GM18498 (cell line): ENCODE measurements at regions not wholly inside any gene's neighbourhood (a gene's known extent, or its start where the extent isn't known, plus 50 kb on each side); places are given as distances from the start of the nearest gene placed in this dataset.

ENCODE experiments used
- ATAC-seq: cut with Tn5 transposase; IDR thresholded peaks from one replicate; pipeline ENCODE4 v1.9.1; 2021; ENCODE audit warnings: mild to moderate bottlenecking, moderate library complexity; ENCODE audit not compliant: unreplicated experiment

DNA sequence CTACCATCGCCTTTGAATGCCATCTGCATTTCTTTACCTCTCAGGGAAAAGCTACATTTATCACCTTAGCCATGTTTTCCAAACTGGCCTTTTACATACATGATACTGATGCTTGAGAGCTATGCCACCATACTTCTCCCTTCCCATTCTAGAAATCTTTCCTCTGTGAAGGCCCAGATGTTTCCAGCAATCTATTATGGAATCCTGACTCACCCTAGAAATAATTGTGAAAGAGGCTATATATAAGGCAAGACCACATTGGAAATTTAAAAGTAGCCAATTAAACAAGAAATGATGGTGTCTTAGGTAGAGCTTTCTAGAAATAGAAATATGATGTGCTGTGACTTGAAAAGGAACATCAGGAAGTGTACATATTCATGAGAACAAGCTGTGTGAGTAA is 389.7 kb downstream of the INHBA start:
- no peak for ATAC-seq

DNA sequence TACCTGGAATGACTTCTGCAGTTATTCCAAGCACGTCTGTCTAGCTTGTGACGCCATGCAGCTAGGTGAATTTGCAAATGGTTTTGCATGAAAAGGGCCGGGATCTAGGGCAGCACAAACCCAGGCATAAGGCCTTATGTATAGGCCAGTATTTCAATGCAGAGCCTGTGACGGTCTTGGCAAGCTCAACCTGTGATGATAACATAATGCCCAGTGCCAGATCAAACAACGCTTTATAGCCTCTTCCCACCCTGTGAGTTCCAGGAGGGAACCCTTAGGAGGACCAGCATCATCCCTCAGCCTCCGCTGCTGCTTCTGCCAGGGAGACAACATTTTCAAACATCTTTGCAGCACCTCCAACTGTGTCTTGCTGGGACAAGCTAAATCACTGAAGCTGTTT is 390.7 kb downstream of the INHBA start:
- ATAC-seq = no peak

DNA sequence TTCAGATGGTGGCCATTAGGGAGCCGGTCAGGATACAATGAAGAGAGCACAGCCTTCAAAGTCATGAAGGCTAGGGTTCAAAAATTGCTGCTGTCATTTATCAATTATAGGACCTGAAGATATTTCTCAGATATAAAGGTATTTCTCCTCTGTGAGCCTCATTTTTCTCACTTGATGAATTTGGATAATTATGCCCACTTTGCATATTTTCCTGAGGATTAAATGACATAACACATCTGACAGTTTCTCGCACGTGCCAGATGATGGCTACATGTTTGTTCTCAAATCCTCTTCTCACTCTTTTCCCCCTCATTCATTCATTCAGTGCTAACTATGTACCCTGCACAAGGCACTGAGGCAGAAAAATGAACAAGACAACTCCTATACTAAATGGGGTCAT is 391.6 kb downstream of the INHBA start:
- ATAC-seq = no peak

DNA sequence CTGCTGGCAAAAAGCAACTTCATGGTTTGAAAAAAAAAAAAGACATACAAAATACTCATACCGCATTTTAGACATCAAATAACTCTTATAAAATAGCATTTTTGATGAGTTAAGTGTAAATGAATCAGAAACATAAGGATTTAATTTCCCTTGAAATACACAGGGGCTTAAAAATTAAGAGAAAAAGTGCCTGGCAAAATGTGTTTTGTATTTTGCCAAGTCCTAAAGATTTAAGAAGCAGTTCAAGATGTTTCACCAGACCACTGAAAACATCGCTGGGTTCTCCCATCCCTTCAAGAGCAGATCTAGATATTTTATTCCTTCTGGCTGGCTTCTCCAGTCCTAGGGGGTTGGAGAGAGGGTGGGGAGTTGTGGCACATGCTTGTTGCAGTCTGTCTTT is 396.4 kb downstream of the INHBA start:
- ATAC-seq = no peak

DNA sequence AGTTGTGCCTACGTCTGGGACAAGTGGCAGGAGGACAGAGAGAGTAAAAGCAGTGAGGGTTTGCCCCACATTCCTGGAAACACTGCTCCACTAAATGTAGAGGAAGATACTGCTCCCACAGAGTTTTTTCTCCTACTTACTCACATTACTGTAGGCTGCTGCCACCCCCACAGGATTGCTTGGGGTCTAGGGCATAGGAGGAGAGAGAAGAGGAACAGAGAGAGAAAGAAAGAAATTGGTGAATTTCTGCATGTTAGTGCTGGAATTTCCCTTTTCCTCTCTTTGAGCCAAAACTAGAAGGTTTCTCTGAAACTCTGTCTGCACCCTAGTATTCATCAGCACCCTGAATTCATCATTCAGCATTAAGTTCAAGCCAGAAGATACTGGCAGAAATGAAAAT is 397.9 kb downstream of the INHBA start:
- ATAC-seq = no peak

DNA sequence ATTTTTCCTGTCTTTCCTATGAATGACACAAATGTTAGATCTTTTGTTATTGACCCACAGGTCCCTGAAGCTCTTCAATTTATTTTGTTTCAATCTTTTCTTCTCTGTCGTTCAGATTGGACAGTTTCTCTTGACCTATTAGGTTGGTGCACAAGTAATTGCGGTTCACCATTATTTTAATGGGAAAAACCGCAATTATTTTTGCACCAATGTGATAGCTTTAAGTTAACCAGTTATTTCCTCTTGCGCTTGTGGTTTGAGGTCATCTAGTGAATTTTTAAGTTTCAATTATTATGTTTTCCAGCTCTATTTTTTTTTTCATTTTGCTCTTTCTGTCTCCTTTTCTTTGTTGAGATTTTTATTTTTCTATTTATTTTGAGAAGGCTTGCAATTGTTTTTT is 399.2 kb downstream of the INHBA start:
- no peak for ATAC-seq

DNA sequence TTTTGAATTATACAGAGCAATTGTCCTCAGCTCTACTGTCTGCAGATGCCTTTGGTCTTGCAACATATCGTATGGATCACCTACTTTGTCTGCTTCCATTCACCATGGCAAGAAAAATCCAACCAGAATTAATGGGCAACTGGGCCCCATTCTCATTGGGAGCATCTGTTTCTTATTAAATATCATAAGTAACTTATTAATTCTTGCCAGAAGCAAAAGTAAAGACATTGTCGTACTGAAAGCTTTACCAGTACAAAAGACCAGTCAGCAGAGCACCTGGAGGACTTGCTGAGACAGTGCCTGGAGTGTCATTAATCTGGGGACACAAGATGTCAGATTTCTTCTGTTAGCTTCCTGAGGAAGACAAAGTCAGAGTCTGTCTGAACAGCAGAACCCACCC is 404.5 kb downstream of the INHBA start:
- ATAC-seq = no peak

DNA sequence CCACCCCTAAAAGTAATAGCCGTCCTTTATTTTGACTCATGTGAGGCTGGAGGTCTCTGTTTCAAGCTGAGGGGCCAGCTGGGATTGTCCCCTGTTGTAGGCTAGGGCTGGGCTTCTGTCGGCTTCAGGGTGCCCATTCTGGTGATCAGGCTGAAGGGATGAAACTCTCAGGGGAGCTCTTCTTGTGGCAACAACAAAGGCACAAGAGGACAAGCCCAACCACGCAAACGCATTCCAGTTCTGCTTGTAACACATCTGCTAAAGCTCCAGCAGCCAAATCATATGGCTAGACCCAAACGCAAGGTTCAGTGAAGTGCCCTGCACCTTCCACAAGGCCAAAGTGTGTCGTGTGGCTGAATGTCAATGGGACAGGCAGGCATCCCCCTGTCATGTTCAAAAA is 405.7 kb downstream of the INHBA start:
- no peak for ATAC-seq

DNA sequence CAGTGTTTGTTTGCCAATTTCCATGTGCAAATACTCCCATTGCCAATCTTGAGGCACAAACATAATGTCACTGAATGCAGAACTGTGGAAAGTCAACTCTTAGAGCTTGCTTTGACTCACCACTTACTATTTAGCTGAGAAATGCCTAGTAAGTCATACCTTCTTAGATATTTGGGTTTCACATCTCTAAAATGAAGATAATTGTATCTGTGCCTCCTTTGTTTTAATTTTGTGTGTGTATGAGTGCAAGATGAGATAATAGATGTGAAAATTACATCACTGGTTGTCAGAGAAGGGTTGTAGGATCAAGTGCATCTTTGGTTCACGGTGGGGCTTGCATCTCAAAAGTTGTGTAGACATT is 407.5 kb downstream of the INHBA start:
- ATAC-seq = no peak

DNA sequence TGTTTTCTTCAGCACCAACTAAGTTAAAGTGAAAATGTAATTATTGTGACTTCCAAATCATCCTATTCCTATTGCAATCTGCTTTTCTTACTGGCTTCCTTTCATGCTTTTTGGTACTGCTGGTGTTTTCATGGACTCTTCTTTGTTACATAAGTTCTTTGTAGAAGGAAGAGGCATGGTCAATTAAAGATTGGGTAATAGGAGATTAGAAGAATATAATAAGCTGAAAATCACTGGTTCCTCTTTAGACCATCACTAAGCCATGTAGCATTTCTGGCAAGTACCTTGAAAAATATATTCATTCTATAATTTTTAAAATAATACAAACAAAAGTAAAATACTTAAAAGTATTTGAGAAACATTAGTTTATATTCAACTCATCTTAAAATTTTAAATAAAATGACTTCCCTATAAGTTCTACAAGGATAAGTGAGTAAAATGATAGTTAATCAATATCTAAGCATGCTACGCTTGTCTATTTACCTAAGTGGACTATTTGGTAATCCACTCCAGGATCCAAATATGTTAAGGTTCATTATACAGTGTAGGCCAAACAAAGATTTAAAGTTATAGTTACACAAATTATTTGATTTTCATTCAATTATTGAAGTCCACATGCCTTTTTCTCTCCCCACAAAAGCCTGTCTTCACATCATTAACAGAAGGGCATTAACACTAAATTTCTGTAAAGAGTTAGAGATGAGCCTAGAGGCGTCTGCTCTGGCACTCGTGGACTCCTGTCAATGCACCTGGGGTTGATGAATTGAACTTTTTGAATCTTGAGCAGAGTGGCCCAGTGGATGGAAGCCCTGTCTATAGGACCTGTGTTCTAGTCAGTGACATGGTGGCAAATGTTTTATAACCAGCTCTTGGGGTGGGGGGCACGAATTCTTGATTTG is 408.1 kb downstream of the INHBA start:
- ATAC-seq = no peak

DNA sequence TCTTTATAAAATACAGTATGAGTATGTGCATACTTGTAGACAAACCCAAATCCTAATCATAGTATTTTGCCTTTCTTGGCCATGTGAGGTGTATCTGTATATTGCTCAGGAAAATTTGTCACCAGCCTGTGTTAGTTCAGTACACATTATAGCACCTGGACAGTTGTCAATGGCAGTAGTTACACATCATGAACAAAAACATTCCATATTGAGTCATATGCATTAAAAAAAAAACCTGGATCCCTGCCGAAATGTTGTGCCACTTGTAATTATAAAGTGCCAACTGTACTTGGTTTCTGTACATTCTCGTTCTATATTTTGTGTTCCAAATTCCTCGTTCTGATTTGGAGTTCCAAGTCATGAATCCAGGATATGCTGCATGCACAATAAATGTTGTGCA is 410.4 kb downstream of the INHBA start:
- no peak for ATAC-seq

DNA sequence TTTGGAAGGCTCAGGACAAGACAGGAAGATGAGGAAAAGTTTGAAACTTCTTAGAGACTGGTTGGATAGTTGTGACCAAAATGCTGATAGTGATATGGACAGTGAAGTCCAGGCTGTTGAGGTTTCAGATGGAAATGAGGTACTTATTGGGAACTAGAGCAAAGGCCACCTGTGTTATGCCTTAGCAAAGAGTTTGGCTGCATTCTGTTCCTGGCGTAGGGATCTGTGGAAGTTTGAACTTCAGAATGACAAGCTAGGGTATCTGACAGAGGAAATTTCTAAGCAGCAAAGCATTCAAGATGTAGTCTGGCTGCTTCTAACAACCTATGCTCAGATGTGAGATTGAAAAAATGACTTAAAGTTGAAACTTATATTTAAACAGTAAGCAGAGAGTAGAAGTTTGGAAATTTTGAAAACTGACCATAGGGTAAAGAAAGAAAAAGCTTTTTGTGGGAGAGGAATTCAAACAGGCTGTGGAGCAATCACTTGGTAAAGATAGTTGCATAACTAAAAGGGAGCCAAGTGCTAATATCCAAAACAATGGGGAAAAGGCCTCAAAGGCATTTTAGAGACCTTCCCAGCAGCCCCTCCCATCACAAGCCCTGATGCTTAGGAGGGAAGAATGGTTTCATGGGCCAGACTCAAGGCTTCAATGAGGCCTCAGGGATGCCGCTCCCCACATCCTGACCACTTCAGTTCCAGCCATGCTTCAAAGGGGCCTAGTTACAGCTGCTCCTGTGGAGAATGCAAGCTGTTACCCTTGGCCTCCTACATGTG is 415.1 kb downstream of the INHBA start:
- no peak for ATAC-seq

DNA sequence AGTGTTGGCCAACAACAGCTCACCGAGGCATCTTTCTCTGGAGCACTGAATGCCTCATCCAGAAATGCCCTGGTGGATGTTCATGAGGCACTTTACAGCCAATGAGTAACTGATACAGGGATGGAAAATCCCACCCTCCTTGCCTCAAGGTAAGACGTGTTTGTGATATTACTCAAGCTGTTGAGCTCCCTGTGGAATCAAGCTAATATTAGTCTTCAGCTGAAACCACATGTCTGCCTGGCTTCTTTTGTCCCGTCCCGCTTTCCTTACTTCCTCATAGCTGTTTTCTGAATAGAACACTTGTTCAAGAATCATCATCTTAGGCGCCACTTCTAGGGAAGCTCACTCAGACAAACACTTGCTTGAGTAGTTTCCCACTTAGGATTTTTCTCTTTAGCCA is 422.4 kb downstream of the INHBA start:
- ATAC-seq = no peak

DNA sequence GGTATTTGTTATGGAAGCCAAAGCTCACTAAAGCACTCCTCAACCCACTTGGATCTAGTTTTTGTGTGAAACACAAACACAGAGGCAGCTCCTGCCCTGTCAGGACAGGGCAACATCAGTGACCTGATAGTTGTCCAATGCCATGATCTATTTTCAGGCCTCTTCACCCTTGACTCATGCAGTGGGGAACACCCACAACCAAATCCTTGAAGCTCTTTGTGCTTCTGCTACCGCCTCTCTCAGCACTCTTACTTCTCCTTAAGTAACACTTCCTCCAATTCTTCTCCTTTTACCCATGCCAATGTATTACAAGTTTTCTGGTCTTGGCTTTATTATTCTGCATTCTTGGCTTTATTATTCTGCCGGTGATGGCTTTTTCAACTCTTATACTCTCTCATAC is 425.3 kb downstream of the INHBA start:
- no peak for ATAC-seq

DNA sequence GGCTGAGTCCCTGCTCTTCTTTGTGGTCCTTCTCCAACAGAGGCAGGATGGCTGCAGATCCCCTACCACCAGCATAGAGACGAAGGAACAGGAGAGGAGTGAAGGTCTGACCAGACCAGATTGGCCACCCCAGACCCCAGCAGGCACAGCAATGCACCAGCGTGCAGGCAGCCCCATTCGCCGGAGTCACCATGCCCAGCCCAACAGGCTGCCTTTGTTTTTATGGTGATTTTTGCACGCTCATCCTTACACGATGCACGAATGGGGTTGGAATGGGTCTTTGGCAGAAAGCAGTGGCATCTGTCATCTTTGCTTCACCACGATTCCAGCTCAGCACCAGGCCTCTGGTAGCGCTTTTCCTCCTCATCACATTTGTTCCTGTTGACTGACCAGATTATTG is 427.6 kb downstream of the INHBA start:
- ATAC-seq = no peak

DNA sequence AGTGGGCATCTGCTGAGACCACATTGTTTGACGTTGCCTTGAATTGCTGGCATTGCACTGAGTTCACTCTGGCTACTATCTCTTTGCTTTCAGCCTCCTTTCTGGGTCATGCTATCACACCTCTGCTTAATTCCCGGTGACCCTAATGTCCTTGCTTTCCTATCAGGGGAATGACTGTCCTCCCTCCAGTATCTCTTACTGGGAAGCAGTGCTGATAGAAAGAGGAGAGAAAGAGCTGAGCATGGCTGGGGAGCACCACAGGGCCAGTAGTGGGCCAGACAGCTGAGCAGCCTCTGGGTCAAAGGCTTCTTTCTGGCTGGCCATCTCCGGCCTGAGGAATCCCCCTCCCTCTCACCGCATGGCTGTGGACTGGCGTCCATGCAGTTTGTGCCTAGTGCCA is 428.7 kb downstream of the INHBA start:
- no peak for ATAC-seq

DNA sequence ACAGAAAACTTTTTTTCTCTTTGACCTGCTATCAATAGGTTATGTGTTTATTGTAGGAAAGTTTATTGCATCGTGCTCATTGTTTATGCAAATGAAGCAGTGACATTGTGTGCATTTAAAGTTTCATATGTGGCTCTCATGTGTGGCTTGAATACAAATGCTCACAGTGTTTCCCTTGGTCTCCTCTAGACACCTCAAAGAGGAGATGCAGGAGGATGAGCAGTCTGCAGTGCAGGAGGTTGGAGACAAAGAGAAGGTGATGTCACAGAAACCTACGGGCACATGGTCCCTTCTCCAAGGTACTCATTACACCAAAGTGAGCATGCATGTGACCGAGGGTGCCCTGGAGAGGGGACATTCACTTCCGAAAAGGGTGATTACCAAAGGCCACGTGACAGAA is 430.2 kb downstream of the INHBA start:
- no peak for ATAC-seq

DNA sequence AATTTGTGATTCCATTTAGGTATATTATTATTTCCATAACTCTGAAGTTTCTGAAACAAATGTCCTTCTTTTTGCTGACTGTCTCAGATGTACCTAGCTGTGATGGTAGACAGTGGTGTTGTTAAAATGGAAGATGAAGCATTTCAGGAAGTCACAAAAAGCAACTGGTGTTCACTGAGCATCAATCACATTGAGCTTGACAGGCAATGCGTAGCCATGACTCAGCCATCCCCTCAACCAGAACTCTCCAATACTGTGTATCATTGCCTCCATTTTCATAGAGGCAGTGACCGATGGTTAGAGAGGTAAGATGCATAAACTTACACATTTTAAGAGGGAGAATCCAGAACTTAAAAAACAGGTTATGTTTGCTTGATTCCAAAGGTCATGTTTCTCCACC is 434.0 kb downstream of the INHBA start:
- ATAC-seq = no peak

DNA sequence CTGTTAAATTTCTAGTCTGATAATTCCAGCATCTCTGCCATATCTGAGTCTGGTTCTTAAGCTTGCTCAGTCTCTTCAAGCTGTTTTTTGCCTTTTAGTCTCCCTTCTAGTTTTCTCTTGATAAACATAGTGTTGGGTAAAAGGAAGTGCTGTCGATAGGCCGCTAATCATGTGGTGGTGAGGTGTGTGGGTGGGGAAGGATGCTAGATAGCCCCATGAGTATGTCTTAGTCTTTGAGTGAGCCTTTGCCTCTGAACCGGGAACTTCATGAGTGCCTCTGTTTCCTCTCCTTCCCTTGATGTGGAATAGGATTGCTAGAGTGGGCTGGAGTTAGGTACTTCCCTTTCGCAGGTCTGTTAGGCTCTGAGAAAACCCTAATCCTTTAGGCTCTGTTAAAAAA is 441.8 kb downstream of the INHBA start:
- ATAC-seq = no peak

DNA sequence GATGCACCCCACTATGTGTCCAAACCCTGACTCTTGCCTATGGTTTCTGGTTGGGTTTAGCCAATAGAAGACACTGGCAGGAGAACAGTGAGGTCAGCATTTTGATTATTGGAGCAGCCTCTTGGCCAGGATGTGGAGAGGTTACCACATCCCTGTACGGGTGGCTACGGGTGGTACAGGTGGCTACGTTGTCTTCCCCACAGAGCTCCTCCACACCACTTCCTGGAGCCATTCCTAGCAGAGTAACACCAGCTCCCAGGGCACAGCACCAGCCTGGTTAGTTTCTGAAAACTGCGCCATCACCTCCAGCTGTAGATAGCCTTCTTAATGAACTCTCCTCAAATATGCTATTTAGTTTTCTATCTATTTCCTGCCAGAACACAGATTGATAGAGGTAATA is 445.2 kb downstream of the INHBA start:
- ATAC-seq = no peak

DNA sequence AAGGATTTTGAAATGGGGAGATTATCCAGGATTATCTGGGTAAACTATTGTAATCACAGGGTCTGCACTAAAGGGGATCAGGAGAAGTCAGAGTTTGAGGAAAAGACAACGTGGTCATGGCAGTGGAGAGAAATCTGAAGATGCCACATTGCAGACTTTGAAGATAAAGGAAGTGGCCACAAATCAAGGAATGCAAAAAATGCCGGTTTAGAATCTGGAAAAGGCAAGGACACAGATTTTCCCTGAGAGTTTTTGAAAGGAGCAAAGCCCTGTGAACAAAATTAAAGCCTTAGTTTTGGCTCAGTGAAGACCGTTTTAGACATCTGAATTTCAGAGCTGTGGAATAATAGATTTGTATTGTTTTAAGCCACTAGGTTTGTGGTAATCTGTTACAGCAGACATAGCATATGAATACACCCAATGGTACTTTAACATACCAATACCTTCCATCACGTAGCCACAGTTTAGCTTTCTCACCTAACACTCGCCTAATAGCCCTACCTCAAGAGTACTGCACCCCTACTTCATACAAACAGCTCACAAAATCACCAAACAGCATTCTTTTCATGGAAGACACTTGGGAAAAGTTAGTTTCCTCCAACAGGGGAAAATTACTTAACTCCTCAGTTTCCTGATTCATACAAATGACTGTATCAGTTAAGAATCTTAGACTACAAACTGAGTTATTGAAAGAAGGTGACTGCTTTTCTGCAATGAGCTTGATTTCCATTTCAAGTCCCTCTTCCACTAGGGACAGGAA is 446.5 kb downstream of the INHBA start:
- no peak for ATAC-seq

DNA sequence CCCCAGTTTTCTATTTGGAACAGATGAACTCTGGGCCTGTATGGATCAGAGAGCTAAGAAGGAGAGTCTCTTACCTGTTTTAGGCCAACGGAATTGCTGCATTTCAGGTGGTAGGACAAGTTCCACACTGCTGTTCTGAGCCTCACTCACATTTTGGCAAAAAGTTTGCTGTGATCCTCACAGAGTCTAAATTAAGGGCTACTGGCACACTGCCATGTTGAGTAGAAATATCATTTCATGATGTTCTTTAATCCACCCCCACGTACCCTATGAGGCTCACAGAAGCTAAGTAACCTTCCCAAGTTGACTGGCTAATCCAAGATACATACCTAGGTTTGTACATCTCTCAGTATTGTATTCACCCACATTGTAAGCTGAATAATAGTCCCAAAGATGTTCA is 447.2 kb downstream of the INHBA start:
- ATAC-seq = no peak
